ENCODE measurements at regions not wholly inside any gene's neighbourhood (a gene's known extent, or its start where the extent isn't known, plus 50 kb on each side); places are given as distances from the start of the nearest gene placed in this dataset.
"Not testable (repeated sequence)": the region's sequence is repeated elsewhere in the genome, so short reads cannot be mapped to it uniquely, and the experiment has no call there.

DNA sequence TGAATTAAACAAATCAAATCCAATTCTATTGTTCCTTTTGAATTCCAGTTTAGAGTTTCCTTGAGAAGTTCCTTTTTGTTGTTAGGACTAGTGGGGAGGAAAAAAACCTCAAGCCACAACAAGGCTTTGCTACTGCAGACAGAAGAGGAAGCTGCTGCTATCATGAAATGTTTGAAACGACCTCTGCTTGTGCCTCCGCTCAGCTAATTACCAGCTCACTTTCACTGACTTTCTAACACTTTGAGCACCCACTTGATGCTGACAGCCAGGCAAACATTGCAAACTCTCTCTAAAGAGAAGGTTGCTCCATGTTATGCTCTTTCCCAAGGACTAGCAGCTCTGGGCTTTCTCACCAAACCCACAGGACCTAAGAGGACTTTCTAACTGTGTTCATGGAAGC lies 203.9 kb upstream of the PROX1 start:
- TF ChIP-seq, protein P1, sequence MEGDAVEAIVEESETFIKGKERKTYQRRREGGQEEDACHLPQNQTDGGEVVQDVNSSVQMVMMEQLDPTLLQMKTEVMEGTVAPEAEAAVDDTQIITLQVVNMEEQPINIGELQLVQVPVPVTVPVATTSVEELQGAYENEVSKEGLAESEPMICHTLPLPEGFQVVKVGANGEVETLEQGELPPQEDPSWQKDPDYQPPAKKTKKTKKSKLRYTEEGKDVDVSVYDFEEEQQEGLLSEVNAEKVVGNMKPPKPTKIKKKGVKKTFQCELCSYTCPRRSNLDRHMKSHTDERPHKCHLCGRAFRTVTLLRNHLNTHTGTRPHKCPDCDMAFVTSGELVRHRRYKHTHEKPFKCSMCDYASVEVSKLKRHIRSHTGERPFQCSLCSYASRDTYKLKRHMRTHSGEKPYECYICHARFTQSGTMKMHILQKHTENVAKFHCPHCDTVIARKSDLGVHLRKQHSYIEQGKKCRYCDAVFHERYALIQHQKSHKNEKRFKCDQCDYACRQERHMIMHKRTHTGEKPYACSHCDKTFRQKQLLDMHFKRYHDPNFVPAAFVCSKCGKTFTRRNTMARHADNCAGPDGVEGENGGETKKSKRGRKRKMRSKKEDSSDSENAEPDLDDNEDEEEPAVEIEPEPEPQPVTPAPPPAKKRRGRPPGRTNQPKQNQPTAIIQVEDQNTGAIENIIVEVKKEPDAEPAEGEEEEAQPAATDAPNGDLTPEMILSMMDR (IDR thresholded peaks at IDR 0.05; ENCODE audit: insufficient read depth, low read depth, low read length, missing control alignments) = no peak
- no peak overlapping the region for H3K4me3 ChIP-seq (ENCODE audit: low read depth, low read length)
- DNase-seq (ENCODE audit: low read depth) = no peak

DNA sequence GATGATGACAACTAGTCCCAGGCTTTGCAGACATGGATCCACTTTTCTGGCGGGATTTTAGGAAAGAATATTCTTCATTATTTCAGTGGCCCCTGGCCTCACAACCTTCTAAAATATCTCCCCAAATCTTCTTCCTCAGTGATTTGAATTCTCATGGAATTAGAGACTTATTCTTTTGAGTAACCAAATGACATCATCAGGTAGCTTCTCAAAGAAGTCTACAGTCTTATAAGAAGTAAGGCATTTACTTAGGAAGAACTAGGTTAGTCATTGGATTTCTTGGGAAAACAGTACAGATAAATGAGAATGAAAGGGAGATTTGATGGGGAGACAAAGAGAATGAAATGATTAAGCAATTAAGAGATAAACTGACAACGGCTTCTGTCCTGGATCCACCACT lies 201.1 kb upstream of the PROX1 start:
- TF ChIP-seq, protein P1 (IDR thresholded peaks at IDR 0.05; ENCODE audit: insufficient read depth, low read depth, low read length, missing control alignments) = no peak
- no peak for DNase-seq (ENCODE audit: low read depth)
- H3K4me3 ChIP-seq (ENCODE audit: low read depth, low read length) = no peak overlapping the region

DNA sequence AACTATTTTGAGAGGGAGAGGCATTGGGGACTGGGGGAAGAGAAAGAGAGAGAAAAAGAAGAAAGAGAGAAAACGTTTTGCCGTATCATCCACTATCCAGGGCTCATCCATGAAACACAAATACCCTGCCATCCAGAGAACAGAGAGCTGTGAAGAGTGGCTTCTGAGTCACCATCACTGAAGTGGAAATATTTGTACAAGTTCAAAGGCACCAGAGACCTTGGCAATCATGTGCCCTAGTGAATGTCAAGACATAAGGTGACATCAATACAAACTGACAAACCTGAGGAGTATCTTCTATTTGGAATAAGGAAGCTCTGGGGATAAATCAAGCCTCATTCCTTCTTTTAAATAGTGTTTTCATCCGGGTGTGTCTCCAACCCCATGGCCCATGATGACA lies 197.2 kb upstream of the PROX1 start:
- H3K4me3 ChIP-seq (ENCODE audit: low read depth, low read length) = no peak overlapping the region
- TF ChIP-seq, protein P1 (IDR thresholded peaks at IDR 0.05; ENCODE audit: insufficient read depth, low read depth, low read length, missing control alignments) = no peak
- DNase-seq (ENCODE audit: low read depth) = no peak

DNA sequence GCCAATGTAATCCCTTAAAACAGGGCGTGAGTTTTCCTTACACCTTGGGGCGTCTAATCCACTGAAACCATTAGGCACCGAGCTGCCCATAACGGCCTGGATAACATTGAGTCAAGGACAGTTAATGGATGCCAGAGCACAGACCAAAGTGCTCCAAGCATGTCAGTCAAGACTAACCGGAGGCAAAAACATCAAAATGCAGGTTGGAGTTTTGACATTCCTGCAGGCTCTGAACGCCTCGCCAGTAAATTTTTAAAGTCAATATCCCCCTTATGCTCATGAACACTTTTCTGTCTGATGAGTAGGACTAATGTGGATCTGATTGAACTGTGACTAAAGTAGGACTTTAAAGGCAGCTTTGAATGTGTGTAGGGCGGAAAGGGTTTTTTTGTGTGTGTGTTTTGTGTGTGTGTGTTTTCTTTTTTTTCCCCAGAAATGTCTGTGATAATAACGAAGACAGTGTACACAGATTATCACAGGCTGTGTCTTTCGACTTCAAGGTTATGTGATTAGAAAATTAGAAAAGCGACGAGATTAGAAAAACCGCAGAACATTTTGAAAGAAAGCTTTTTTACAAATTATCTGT lies 194.2 kb upstream of the PROX1 start:
- no peak overlapping the region for H3K4me3 ChIP-seq (ENCODE audit: low read depth, low read length)
- no peak for DNase-seq (ENCODE audit: low read depth)

DNA sequence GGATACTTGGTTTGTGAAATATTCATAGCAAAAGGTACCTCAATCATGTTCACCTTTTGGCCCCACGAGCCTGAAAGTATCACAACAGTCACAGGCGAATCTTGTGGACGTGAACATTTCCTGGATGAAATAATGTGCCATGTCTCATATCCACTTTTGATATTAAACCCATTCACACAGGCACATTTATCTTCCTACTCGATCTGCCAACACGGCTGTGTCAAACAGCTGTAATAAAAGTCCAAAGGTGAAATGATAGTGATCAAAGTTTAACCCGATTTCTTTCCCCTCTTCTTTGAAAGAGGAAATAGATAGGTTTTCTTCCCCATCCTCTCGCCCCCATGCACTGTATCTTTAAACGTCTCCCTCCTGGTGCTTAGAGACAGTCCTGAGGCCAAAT lies 191.2 kb upstream of the PROX1 start:
- DNase-seq (ENCODE audit: low read depth) = no peak
- TF ChIP-seq, protein P1 (IDR thresholded peaks at IDR 0.05; ENCODE audit: insufficient read depth, low read depth, low read length, missing control alignments) = no peak
- no peak overlapping the region for H3K4me3 ChIP-seq (ENCODE audit: low read depth, low read length)

More for the DNA sequence above, 194.2 kb upstream of the PROX1 start:
- TF ChIP-seq, protein P1 (IDR thresholded peaks at IDR 0.05; ENCODE audit: insufficient read depth, low read depth, low read length, missing control alignments) = no peak

DNA sequence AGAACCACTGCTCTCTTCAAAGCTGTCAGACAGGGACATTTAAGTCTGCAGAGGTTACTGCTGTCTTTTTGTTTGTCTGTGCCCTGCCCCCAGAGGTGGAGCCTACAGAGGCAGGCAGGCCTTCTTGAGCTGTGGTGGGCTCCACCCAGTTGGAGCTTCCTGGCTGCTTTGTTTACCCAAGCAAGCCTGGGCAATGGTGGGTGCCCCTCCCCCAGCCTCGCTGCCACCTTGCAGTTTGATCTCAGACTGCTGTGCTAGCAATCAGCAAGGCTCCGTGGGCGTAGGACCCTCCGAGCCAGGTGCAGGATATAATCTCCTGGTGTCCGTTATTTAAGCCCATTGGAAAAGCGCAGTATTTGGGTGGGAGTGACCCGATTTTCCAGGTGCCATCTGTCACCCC lies 179.5 kb upstream of the PROX1 start:
- DNase-seq (ENCODE audit: low read depth); H3K4me3 ChIP-seq (ENCODE audit: low read depth, low read length): not testable (repeated sequence)

DNA sequence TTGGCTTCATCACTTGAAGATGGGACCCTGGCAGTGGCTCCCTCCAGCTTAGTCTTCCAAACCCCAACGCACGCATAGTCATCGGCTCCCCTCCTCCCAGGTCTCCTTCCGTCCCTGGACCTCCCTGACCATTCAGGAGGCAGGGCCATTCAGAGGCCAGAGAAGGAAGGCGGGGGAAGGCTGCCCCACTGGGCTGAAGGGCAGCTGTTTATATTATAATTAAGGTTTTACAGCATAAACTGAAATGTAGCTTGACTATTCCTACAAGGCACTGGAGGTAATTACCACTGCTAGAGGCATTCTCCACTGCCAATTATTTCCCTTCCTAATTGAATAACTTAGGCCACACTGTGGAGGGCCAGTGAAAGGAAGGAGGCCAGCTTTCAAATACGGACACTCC lies 170.6 kb upstream of the PROX1 start:
- DNase-seq (ENCODE audit: low read depth) = no peak
- TF ChIP-seq, protein P1 (IDR thresholded peaks at IDR 0.05; ENCODE audit: insufficient read depth, low read depth, low read length, missing control alignments) = no peak

More for the DNA sequence above, 170.6 kb upstream of the PROX1 start:
- no peak overlapping the region for H3K4me3 ChIP-seq (ENCODE audit: low read depth, low read length)

Measured in GM12865 (cell line).